ENCODE measurements at regions not wholly inside any gene's neighbourhood (a gene's known extent, or its start where the extent isn't known, plus 50 kb on each side); places are given as distances from the start of the nearest gene placed in this dataset.
"Not testable (repeated sequence)": the region's sequence is repeated elsewhere in the genome, so short reads cannot be mapped to it uniquely, and the experiment has no call there.

DNA sequence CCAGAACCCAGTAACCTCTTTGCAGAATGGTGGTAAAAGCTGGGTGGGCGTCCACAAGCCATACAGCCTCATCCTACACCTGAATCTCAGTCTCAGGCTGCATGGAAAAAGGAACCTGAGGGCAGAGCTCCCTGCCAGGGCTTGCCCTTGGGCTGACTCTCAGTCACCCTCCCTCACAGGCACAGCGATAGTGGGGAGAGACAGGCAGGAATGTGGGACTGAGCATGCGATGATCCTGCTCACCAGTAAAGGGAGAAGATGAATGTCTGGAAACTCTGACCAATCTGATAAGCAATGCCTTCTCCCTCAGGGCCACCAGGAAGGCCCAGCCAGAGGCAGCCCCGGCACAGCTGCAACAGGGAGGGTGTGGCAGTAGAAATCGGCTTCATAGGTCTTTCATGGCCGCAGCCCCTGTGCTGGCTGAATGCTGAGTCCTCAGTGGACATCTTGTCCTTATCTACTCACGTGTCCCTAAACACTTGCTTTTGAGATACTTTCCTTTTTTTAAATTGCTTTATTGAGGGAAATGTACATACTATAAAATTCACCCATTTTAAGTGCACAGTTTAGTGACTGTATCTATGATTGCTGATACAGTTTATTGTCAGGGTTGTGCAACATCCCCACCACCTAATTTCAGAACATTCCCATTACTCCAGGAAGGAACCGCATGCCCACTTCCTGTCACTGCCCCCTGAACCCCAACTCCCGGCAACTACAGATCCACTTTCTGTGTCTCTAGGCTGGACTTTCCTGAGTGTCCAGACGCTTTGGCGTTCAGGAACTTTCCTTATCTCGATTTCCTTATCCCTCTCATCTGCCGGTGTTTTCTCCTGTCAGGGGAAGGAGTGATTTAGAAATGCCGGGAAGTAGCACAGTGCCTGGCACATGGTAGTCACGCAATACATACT is 258.1 kb downstream of the PCNX1 start:
- FAIRE-seq (peak; percentile 98), DNase-seq (ENCODE audit: insufficient read length, low spot score) (peak; percentile 85)

- FAIRE-seq (peak; percentile 76), DNase-seq (ENCODE audit: insufficient read length, low spot score) (peak; percentile 87)
Observed at GRCh38 chr14:71166180-71166837, 259.1 kb downstream of the PCNX1 start.

DNA sequence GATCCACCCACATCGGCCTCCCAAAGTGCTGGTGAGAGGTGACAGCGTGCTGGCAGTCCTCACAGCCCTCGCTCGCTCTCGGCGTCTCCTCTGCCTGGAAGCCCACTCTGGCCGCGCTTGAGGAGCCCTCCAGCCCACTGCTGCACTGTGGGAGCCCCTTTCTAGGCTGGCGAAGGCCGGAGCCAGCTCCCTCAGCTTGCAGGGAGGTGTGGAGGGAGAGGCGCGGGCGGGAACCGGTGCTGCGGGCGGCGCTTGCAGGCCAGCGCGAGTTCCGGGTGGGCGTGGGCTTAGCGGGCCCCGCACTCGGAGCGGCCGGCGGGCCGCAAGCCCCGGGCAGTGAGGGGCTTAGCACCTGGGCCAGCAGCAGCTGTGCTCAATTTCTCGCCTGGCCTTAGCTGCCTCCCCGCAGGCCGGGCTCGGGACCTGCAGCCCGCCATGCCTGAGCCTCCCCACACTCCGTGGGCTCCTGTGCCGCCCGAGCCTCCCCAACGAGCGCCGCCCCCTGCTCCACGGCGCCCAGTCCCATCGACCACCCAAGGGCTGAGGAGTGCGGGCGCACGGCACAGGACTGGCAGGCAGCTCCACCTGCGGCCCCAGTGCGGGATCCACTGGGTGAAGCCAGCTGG is 260.2 kb downstream of the PCNX1 start:
- DNase-seq (ENCODE audit: insufficient read length, low spot score); FAIRE-seq: not testable (repeated sequence)

- DNase-seq (ENCODE audit: insufficient read length, low spot score); FAIRE-seq: not testable (repeated sequence)
Observed at GRCh38 chr14:71168161-71168560, 260.9 kb downstream of the PCNX1 start.

- FAIRE-seq, result peak; percentile 52
- no peak for DNase-seq (ENCODE audit: insufficient read length, low spot score)
Observed at GRCh38 chr14:71168564-71169427, 261.5 kb downstream of the PCNX1 start.

GRCh38 chr14:71169861-71170260 is 262.6 kb downstream of the PCNX1 start:
- DNase-seq (ENCODE audit: insufficient read length, low spot score), result no peak
- FAIRE-seq, result peak; percentile 51

- DNase-seq (ENCODE audit: insufficient read length, low spot score) (no peak), FAIRE-seq (peak; percentile 26)
Observed at GRCh38 chr14:71175491-71175890, 268.2 kb downstream of the PCNX1 start.

- no peak for DNase-seq (ENCODE audit: insufficient read length, low spot score)
- FAIRE-seq, result peak; percentile 91
Observed at GRCh38 chr14:71179066-71179465, 271.8 kb downstream of the PCNX1 start.

DNA sequence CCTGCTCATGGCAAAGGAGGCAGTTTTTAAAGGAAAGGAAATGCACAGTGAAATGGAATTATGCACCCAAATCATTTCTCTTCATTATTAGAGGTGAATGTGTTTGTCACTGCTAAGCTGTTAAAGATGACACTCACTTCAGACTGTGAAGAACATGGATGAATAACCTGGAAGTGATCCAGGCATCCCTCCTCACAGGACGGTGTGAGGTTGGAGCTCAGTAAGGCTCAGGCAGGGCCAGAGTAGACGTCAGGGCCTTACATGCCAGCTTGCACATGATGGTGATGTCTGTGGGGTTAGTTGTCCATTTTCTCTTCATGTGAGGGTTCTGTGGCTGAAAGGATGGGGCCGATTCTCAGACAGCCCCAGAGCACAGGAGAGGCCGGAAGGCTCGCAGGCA is 273.1 kb downstream of the PCNX1 start:
- FAIRE-seq (peak; percentile 85), DNase-seq (ENCODE audit: insufficient read length, low spot score) (no peak)

GRCh38 chr14:71181215-71182003 is 274.1 kb downstream of the PCNX1 start:
- DNase-seq (ENCODE audit: insufficient read length, low spot score), result no peak
- FAIRE-seq, result peak; percentile 69

- FAIRE-seq (peak; percentile 77), DNase-seq (ENCODE audit: insufficient read length, low spot score) (no peak)
Observed at GRCh38 chr14:71183876-71184689, 276.8 kb downstream of the PCNX1 start.

- DNase-seq (ENCODE audit: insufficient read length, low spot score), result no peak
- peak; percentile 48 for FAIRE-seq
Observed at GRCh38 chr14:71185637-71186036, 278.4 kb downstream of the PCNX1 start.

DNA sequence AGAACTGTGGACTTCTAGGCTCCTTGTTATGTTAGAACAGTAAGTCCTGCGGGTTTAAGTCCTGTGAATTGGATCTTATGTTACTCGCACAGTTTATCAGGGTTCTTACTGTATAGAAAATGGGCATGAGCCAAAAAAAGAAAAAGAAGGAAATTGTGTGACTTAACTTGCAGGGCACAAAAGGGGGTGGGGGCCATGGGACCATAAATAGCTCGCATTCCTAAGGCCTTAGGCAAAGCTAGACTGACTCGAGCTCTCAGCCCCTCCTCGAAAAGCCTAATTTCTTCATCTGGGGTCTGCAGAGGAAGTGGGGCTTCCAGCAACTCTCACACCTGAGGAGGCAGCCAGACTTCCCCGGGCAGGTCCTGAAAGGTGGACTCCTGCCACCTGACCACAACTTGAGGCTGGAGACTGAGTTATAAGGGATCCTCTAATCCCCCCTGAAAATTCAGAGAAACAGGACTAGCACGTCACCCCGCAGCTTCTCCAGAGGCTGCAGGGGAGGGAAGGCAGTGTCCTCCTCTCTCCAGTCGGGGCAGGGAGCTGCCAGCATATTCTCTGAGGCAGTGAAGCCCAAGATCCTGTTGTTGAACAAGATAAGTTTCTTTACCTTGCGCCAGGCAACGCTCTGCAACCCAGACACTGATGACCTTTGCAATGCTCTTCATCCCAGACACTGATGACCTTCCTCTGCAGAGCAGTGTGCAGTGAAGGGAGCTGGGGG is 280.5 kb downstream of the PCNX1 start:
- peak; percentile 95 for FAIRE-seq

DNA sequence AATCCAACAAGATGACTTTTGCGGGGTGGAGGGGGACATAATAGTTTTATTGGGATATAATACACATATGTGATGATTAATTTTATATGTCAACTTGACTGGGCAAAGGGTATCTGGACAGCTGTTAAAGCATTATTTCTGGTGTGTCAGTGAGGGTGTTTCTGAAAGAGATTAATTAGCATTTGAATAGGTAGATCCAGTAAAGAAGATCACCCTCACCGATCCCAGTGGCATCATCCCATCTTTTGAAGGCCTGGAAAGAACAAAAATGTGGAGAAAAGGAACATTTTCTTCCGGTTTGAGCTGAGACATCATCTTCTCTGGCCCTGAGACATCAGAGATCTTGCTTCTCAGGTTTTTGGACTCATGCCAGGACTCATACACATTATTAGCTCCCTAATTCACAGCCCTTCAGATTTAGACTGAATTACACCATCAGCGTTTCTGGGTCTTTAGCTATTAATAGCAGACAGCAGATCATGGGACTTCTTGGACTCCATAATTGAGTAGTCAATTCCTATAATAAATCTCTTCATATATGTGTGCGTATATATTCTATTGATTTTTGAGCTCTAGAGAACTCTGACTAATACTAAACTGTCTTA is 283.6 kb downstream of the PCNX1 start:
- FAIRE-seq (no peak), DNase-seq (ENCODE audit: insufficient read length, low spot score) (no peak)

More for the DNA sequence above, 280.5 kb downstream of the PCNX1 start:
- DNase-seq (ENCODE audit: insufficient read length, low spot score), result peak; percentile 66

DNA sequence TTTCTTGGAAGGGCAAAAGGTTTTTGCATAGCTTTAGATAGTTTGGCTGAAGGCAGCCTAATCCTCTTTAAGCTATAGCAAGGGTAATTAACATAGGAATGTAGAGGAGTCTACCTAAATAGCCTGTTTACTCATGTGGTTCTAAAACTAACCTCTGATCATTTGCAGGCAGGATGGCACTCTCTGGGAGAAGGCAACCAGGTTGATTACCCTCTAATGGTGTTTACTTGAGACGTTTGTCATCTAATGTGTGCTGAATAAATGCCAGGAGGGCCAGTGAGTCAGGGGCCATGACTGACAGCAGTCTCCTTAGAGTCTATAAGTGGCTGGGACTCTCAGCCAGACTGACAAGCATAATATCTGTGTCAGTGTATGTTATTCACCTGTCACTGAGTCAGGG is 286.4 kb downstream of the PCNX1 start:
- FAIRE-seq (peak; percentile 9), DNase-seq (ENCODE audit: insufficient read length, low spot score) (no peak)

DNA sequence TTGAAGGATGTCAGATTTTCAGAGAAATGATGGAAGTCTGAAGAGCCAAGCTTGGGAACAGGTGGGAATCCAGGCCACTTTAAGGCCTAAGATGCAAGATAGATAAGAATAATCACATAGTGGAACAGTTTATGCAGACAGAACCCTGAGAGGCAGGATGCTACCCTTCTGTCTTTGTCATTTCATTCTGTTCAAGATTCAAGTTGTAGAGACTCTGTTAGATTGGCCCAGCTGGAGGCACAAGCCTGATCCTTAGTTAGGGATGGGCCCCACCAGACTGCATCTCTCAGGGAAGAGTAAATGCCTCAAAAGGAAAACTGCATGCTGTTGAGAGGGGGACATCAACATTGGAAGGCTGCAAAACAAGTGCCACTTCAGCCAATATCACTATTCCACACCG is 287.0 kb downstream of the PCNX1 start:
- no peak for DNase-seq (ENCODE audit: insufficient read length, low spot score)
- FAIRE-seq, result no peak

DNA sequence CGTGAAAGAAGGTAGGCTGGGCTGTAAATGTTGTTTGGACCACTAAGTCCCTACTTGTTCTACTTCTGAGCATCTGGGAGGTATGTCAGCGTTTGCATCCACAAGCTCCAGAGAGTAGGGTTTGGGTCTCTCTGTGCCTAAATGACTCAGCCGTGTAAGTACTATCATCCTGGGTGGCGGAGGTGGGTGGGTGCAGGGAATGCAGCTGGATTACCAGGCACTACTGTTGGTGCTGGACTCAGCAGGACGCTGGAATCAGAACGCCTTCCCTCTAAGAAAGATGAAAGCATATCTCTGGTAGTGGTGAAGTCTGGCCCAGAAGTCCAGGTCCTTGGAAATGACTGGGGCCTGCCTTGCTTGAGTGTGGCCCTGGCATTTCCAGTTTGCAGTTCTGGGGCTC is 289.7 kb downstream of the PCNX1 start:
- peak; percentile 82 for FAIRE-seq

DNA sequence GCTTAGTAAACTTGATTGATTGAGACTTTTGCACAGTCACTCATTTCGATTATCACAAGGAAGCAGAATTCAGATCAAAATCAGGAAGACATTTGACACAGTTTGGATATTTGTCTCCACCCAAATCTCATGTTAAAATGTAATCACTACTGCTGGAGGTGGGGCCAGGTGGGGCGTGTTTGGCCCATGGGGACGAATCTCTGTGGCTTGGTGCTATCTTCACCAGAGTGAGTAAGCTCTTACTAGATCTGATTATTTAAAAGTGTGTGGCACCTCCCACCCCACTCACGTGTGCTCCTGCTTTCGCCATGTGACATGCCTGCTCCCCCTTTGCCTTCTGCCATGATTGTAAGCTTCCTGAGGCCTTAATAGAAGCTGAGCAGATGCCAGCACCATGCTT is 291.4 kb downstream of the PCNX1 start:
- FAIRE-seq (peak; percentile 78), DNase-seq (ENCODE audit: insufficient read length, low spot score) (no peak)

More for the DNA sequence above, 289.7 kb downstream of the PCNX1 start:
- DNase-seq (ENCODE audit: insufficient read length, low spot score), result no peak
